Body of pancreas (tissue), 4 donors: ENCODE measurements at regions not wholly inside any gene's neighbourhood (a gene's known extent, or its start where the extent isn't known, plus 50 kb on each side); places are given as distances from the start of the nearest gene placed in this dataset.

Source experiments
- ATAC-seq: fragments of 150-250 bp; one replicate; pipeline ENCODE4 v1.9.1; 2016
- DNase-seq, 4 donors: peaks; one replicate each; pipeline ENCODE4 v3.0.0-alpha.2; 2019
- H3K27ac ChIP-seq, 4 donors: fragments of 200-600 bp; sonication (generic); 1 replicate in 3 of 4; 2 replicates in 1 of 4; pipeline versions ENCODE4 v1.5.1 to v1.6.1; 2016 to 2019; ENCODE audit warnings: mild to moderate bottlenecking in 1 of 4, mixed read lengths in 1 of 4, moderate library complexity in 1 of 4
- H3K27me3 ChIP-seq, 2 donors: fragments of 200-600 bp; sonication (generic); one replicate each; pipeline ENCODE4 v1.6.0; 2016; ENCODE audit warnings: mild to moderate bottlenecking in 1 of 2
- H3K36me3 ChIP-seq, 2 donors: fragments of 200-600 bp; sonication (generic); replicated peaks in 1 of 2; 2 replicates each; pipeline ENCODE4 v1.5.1; 2016; ENCODE audit warnings: low read depth in 2 of 2; ENCODE audit not compliant: insufficient read depth in 1 of 2
- H3K4me1 ChIP-seq: fragments of 200-600 bp; sonication (generic); one replicate; pipeline ENCODE4 v1.6.0; 2016
- H3K4me3 ChIP-seq, 2 donors: fragments of 200-600 bp; sonication (generic); 1 replicate in 1 of 2; 2 replicates in 1 of 2; pipeline ENCODE4 v1.5.1; 2016 to 2019
- H3K9me3 ChIP-seq, 3 donors: fragments of 200-600 bp; sonication (generic); 1 replicate in 2 of 3; 2 replicates in 1 of 3; pipeline ENCODE4 v1.5.1; 2016
- POLR2A ChIP-seq, 3 donors: fragments of 450-650 bp; IDR thresholded peaks; one replicate each; pipeline ENCODE4 v1.6.1; 2016; ENCODE audit warnings: antibody characterized with exemption in 3 of 3, mild to moderate bottlenecking in 2 of 3
- WGBS, 2 donors: methylation state at CpG; one replicate each; pipeline ENCODE4 v1.1.5; 2017; 5-methylcytosine and 5-hydroxymethylcytosine counted together
- intact Hi-C: fragments of 100-400 bp; cut with DNase I; formaldehyde crosslinking; loops from one replicate; pipeline ENCODE4 v1.15.1; 2023
- TF ChIP-seq, protein P1 (sequence below), 7 experiments: fragments of 450-650 bp in 4 of 7; fragments of 200-600 bp in 3 of 7; sonication (generic) in 3 of 7; IDR thresholded peaks; one replicate each; pipeline ENCODE4 v1.5.1; 2016 to 2019; ENCODE audit warnings: antibody characterized with exemption in 7 of 7

GRCh38 chr9:115494393-115494792, 376.4 kb upstream of the TNC start:
- TF ChIP-seq, protein P1, sequence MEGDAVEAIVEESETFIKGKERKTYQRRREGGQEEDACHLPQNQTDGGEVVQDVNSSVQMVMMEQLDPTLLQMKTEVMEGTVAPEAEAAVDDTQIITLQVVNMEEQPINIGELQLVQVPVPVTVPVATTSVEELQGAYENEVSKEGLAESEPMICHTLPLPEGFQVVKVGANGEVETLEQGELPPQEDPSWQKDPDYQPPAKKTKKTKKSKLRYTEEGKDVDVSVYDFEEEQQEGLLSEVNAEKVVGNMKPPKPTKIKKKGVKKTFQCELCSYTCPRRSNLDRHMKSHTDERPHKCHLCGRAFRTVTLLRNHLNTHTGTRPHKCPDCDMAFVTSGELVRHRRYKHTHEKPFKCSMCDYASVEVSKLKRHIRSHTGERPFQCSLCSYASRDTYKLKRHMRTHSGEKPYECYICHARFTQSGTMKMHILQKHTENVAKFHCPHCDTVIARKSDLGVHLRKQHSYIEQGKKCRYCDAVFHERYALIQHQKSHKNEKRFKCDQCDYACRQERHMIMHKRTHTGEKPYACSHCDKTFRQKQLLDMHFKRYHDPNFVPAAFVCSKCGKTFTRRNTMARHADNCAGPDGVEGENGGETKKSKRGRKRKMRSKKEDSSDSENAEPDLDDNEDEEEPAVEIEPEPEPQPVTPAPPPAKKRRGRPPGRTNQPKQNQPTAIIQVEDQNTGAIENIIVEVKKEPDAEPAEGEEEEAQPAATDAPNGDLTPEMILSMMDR (IDR thresholded peaks at IDR 0.05) = no peak
- TF ChIP-seq POLR2A (IDR thresholded peaks at IDR 0.05) = no peak
- Histone ChIP-seq H3K9me3 (no peaks in the 10 kb centered on the region), H3K4me3 (no peak overlapping the region), H3K36me3 (no peaks in the 10 kb centered on the region), H3K4me1 (peaks cover 16% of the 10 kb centered on the region), H3K27me3 (no peaks in the 10 kb centered on the region), H3K27ac (no peak overlapping the region)
- intact Hi-C loops = no loop called here
- ATAC-seq (no peak), DNase-seq (no peak)
- whole genome bisulfite sequencing, 2 donors = 28 to 62% methylated on average over 1 of the region's 1 CpG

GRCh38 chr9:115495052-115495635, 377.2 kb upstream of the TNC start:
- TF ChIP-seq, protein P1 (IDR thresholded peaks at IDR 0.05) = no peak
- no peak for TF ChIP-seq POLR2A (IDR thresholded peaks at IDR 0.05)
- Histone ChIP-seq H3K9me3 (no peaks in the 10 kb centered on the region), H3K4me1 (peaks cover 16% of the 10 kb centered on the region), H3K36me3 (no peaks in the 10 kb centered on the region), H3K27me3 (no peaks in the 10 kb centered on the region), H3K27ac (no peak overlapping the region), H3K4me3 (no peak overlapping the region)
- intact Hi-C loops = no loop called here
- ATAC-seq (peak; percentile 59), DNase-seq (no peak)
- WGBS, 2 donors = 4 to 8% methylated on average over 6 of the region's 6 CpGs

- intact Hi-C loops = no loop called here
- Histone ChIP-seq H3K27me3 (no peaks in the 10 kb centered on the region), H3K4me3 (no peak overlapping the region), H3K4me1 (peaks cover 16% of the 10 kb centered on the region), H3K27ac (no peak overlapping the region), H3K9me3 (no peaks in the 10 kb centered on the region), H3K36me3 (no peaks in the 10 kb centered on the region)
- DNase-seq (no peak), ATAC-seq (no peak)
- TF ChIP-seq, protein P1 (IDR thresholded peaks at IDR 0.05) = no peak
- no peak for TF ChIP-seq POLR2A (IDR thresholded peaks at IDR 0.05)
Measured at GRCh38 chr9:115495836-115496235, 377.9 kb upstream of the TNC start.

DNA sequence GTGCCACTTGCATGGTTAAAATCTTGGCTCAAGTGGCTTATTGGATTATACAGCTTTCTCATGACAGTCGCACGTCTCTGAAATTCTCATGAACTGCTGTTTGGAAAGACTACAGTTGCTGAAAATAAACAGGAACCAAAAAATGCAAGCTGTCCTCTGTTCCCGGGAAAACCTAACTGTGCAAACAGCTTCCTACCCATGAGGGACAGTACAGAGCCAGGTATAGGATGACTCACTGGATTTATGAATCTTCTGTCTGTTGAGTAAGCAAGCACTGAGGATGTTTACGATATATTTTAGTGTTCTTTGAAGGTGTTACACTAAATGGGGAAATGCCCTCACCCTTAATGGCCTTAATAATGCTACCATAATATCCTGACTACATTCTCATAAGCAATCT, 380.3 kb upstream of the TNC start:
- Histone ChIP-seq H3K4me3 (no peak overlapping the region), H3K9me3 (no peaks in the 10 kb centered on the region), H3K27ac (no peak overlapping the region), H3K4me1 (peaks cover 16% of the 10 kb centered on the region), H3K27me3 (no peaks in the 10 kb centered on the region), H3K36me3 (no peaks in the 10 kb centered on the region)
- DNase-seq (no peak), ATAC-seq (no peak)
- WGBS, 2 donors = 57 to 82% methylated on average over 4 of the region's 4 CpGs
- no peak for TF ChIP-seq POLR2A (IDR thresholded peaks at IDR 0.05)
- TF ChIP-seq, protein P1 (IDR thresholded peaks at IDR 0.05) = no peak
- intact Hi-C loops = no loop called here

DNA sequence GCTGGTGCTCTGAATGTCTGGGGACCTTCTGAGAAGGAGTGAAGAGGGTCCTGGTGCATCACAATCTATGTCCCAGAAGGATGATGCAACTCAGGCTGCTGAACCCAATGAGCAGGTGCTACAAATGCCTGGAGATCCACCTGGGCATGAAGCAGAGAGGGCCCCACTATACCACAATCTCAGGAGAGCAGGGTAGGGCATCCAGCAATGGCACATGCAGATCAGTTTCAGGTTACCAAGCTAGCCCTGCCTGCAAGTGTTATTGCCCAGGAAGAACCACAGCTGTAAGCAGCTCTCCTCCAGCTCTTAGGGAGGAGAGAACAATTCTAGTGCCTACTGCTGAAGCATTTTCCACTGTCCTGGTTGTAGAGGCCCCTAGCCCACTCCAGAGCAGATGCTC, 389.2 kb upstream of the TNC start:
- TF ChIP-seq, protein P1 (IDR thresholded peaks at IDR 0.05) = no peak
- no peak for TF ChIP-seq POLR2A (IDR thresholded peaks at IDR 0.05)
- Histone ChIP-seq H3K9me3 (no peaks in the 10 kb centered on the region), H3K4me1 (no peaks in the 10 kb centered on the region), H3K4me3 (no peak overlapping the region), H3K27me3 (no peaks in the 10 kb centered on the region), H3K36me3 (no peaks in the 10 kb centered on the region), H3K27ac (no peak overlapping the region)
- no peak for DNase-seq
- ATAC-seq = no peak
- intact Hi-C loops = no loop called here
